H1 (cell line): ENCODE measurements at regions not wholly inside any gene's neighbourhood (a gene's known extent, or its start where the extent isn't known, plus 50 kb on each side); places are given as distances from the start of the nearest gene placed in this dataset.

ENCODE experiments used
- RBBP5 ChIP-seq: IDR thresholded peaks from 2 replicates; pipeline ENCODE4 v1.7.1; 2012; ENCODE audit warnings: low read depth, mild to moderate bottlenecking, inconsistent platforms, low read length, moderate library complexity, borderline replicate concordance
- RNF2 ChIP-seq: fragments of 200-900, 300-1000 bp; sonication (generic); IDR thresholded peaks from 2 replicates; pipeline ENCODE4 v1.7.1; 2016; ENCODE audit warnings: borderline replicate concordance, low read depth, mild to moderate bottlenecking, antibody characterized with exemption, low read length; ENCODE audit not compliant: poor library complexity, severe bottlenecking; ENCODE audit errors: missing control alignments

- TF ChIP-seq RBBP5 (no peak), RNF2 (no peak)
These were observed 99.7 kb upstream of the RALGAPA2 start (continued) for GRCh38 chr20:20812136-20812535.
